ENCODE measurements at regions not wholly inside any gene's neighbourhood (a gene's known extent, or its start where the extent isn't known, plus 50 kb on each side); places are given as distances from the start of the nearest gene placed in this dataset.
A peak's percentile ranks its signal among the peaks of the same experiment; 100 is the strongest.
"Not testable (repeated sequence)": the region's sequence is repeated elsewhere in the genome, so short reads cannot be mapped to it uniquely, and the experiment has no call there.

GRCh38 chr3:87576752-87577151, 300.4 kb upstream of the POU1F1 start:
- no peak for DNase-seq (ENCODE audit: low read depth)

GRCh38 chr3:87575550-87575949, 299.2 kb upstream of the POU1F1 start:
- no peak for DNase-seq (ENCODE audit: low read depth)

- DNase-seq (ENCODE audit: low read depth): no peak
These were observed 291.9 kb upstream of the POU1F1 start for GRCh38 chr3:87568331-87568730.

DNA sequence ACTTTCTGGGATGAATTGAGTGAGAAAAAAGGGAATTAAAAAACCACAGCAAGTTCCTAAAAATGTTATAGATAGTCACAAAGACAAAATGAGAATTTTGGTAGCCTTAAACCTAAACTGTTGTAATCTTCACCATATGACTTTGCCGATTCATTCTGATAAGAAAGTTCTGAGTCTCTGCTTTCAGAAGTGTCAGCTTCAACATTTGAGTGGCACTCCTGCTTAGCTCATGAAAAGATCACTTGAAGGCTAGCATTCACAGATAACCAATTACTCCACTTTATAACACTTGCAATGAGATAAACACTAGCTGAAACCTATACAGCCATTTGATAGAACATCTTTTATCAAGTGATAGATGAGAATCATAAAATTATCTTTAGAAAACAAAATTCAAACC, 288.1 kb upstream of the POU1F1 start:
- no peak for DNase-seq (ENCODE audit: low read depth)

- no peak for DNase-seq (ENCODE audit: low read depth)
These were observed 287.3 kb upstream of the POU1F1 start for GRCh38 chr3:87563712-87564111.

- no peak for DNase-seq (ENCODE audit: low read depth)
These were observed 282.1 kb upstream of the POU1F1 start for GRCh38 chr3:87558492-87558891.

- no peak for DNase-seq (ENCODE audit: low read depth)
These were observed 278.9 kb upstream of the POU1F1 start for GRCh38 chr3:87555290-87555689.

DNA sequence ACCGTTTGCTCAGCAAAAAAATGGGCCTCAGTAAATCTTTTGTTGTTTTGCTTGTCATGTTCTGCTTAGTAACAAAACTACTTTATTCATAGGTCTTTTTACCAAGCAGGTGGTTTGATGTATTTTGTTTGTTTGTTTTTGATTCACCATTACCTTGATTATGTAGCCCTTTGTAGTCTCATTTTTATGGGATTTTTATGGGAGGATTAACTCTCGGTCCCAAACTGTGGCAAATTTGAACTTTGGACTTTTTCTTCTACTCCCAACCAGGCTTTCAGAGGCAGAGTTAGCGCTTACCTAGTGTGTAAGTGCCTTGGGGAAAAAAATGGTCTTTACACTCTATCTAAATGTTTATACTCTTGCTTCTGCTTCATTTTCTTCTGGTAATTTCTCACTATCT, 276.7 kb upstream of the POU1F1 start:
- DNase-seq (ENCODE audit: low read depth): no peak

DNA sequence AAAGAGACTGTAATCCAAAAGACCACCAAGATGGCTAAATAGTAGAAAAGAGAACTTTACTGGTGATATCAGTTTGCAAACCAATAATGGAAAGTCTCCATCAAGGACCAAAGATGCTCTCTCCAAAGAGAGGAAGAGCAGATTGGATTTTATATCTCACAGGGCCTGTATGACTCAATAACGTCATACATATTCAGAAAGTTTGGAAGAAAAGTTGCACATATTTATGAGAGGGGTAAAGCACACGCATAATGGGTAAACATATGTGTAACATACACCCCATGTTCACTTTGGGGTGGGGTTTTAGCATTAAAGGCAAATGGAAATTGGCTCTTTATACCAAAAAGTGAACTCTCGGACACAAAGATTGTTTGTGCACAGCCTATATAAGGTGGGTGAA, 274.5 kb upstream of the POU1F1 start:
- DNase-seq (ENCODE audit: low read depth): no peak

DNA sequence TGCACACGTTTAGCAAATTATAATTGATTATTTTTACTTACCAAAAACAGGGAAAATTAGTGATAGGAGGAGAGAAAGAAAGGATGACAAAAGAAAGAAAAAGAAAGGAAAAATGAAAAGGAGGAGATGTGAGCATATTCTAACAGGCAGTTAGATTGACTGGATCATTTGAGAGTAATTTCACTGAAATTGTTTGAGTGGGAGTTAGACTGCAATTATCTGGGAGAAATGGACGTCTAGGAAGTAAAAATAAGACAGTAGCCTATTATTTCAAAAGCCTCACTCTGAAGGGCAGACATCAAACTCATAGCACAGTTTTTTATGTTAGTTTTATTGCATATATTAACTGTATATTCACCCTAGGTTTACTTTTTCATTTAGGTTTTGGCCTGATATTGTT, 272.8 kb upstream of the POU1F1 start:
- DNase-seq (ENCODE audit: low read depth): no peak

- DNase-seq (ENCODE audit: low read depth): no peak
These were observed 271.9 kb upstream of the POU1F1 start for GRCh38 chr3:87548271-87548670.

- DNase-seq (ENCODE audit: low read depth): no peak
These were observed 269.8 kb upstream of the POU1F1 start for GRCh38 chr3:87546216-87546615.

DNA sequence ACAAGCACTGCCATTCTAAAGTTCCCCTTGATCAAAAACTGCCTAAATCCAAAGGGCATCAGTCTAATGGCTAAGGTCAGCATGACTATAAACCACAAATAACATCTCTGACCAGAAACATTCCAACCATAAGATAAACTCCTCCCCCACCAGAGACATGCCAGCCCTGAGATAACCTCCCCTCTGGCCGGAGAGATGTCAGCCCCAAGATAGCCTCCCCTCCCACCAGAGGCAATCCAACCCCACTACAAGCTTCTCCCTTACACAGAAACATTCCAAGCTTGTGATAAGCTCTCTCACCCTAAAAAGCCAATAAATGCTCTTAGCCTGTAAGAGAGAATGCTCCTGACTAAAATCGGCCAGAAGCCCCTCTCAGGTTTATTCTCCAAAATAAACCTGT, 267.0 kb upstream of the POU1F1 start:
- DNase-seq (ENCODE audit: low read depth): not testable (repeated sequence)

DNA sequence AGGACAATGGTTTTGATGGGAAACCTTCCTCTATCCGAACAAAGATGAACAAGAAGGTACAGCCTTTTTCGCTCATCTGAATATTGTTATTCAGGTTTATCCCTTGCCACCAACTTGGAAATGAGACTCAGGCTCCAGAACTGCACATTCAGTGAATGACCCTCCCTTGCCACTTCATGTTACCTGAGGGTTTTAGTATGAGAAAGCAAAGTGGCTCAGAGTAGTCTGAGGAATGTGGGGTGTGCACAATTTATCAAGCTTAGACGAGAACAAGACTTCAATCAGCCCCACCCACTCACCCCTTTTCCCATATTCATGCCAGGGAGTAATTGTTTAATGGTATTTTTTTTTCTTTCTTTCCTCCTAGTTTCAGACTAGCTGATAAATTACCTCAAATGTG, 265.3 kb upstream of the POU1F1 start:
- DNase-seq (ENCODE audit: low read depth): no peak

DNA sequence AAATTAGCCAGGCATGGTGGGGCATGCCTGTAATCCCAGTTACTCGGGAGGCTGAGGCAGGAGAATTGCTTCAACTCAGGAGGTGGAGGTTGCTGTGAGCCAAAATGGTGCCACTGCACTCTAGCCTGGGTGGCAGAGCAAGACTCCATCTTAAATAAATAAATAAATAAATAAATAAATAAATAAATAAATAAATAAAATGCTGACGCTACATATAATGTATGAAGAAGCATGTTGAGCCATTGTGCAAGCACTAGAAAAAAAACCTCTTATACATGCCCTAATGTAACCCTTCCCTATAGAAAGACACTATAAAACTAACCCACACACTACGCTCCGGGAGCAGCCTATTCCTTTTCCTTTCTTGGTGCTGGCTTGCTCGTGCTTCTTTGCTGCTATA, 262.3 kb upstream of the POU1F1 start:
- DNase-seq (ENCODE audit: low read depth): not testable (repeated sequence)

- DNase-seq (ENCODE audit: low read depth): no peak
These were observed 233.0 kb upstream of the POU1F1 start for GRCh38 chr3:87509401-87509800.

- no peak for DNase-seq (ENCODE audit: low read depth)
These were observed 232.5 kb upstream of the POU1F1 start for GRCh38 chr3:87508921-87509320.

GRCh38 chr3:87507753-87508152, 231.4 kb upstream of the POU1F1 start:
- DNase-seq (ENCODE audit: low read depth): no peak

DNA sequence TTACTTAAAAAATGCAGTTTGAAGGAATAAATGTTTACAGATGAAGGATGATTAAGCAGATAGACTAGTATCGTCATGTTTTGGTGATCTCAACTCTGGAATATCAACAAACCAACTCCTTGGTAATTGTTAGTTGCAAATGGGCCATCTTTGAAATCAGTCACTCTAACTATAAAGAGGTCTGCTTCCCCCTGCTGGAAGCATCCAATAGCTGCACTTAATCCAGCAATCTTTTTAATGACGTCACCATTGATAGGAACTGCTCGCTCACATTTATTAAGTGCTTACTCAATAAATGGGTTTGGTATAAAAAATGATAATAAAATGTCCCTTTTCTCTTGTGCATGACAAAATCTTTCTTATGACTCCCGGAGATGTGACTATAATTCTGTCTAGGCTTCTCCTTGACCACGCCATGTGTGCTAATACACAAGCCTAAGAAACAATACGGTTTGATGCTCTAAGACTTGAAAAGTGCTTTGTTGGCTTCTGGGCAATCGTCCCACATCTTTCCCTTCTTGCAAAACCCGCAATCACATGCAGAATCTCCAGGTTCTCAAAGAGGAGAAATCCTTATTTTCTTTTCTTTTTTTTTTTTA, 227.6 kb upstream of the POU1F1 start:
- peak; percentile 67 for DNase-seq (ENCODE audit: low read depth)

- DNase-seq (ENCODE audit: low read depth): no peak
These were observed 224.7 kb upstream of the POU1F1 start for GRCh38 chr3:87501076-87501475.

DNA sequence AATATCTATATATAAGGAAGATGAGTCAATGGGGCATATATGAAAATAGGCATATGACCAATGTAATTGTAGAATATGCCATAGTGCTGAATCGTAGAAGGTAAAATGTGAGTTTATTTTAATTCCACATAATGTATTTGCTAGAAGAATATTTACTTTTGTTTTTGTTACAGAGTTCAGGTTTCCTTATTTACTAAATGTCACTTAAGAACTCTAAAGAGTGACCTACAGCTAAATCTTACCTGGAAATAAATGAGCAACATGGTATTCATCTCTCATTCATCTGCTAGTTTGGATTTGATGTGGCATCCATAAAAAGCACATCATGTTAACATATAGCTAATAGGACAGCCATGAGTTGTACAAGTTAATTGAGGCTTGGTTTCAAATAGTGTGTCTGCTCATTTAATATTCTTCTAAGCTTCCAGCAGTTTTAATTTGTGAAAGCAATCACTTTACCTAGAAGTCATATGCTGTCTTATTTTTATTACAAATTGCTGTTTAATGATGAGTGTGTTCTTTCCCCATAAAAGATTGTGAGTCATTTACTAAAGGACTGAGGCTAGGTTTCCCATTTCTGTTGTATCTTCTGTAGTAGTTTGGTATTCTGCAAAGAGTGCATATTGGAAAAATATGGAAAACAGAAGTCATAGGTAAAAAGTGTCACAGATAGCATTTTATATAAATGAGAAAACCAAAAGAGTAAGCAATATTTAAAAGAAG, 222.1 kb upstream of the POU1F1 start:
- DNase-seq (ENCODE audit: low read depth): no peak

DNA sequence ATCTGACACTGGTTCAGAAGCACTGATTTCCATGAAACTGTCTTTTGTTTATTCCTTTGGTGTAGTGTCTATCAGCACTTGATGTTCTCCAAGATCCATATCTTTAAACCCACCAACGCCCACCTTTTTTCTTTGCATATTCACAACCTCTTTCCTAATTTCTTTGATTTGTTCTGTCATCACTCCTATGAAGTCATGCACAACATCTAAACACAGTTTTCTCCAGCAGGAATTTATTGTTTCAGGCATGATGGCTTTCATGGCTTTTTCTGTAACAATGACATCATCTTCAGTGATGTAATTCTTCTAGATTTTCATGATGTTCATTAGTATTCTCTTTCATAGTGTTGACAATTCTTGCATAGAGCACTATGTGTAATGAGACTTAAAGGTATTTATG, 219.6 kb upstream of the POU1F1 start:
- DNase-seq (ENCODE audit: low read depth): no peak

- no peak for DNase-seq (ENCODE audit: low read depth)
These were observed 217.9 kb upstream of the POU1F1 start for GRCh38 chr3:87494264-87494663.

DNA sequence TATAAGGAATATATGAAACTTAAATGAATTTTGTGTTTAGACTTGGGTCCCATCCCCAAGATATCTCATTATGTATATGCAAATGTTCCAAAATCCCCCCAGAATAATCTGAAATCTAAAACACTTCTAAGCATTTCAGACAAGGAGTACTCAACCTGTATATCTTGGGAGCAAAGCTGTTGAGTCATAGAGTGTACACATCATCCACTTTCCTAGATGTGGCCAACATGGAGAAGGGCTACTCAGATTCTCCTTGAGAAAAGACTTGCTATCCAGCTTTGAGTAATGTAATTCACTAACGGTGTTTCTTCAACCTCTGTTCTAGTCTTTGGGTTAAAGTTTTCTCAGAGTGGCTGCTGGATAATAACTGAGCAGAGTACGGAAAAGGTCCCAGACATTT, 215.5 kb upstream of the POU1F1 start:
- DNase-seq (ENCODE audit: low read depth): no peak
